Hepatocyte (in vitro differentiated cells): ENCODE measurements at regions not wholly inside any gene's neighbourhood (a gene's known extent, or its start where the extent isn't known, plus 50 kb on each side); places are given as distances from the start of the nearest gene placed in this dataset.

ENCODE experiments used
- EZH2 ChIP-seq: fragments of 200-600 bp; sonication (generic); IDR thresholded peaks from 2 replicates; pipeline ENCODE4 v1.6.1; 2016; ENCODE audit warnings: antibody characterized with exemption, mild to moderate bottlenecking, borderline replicate concordance
- TF ChIP-seq, protein P1 (sequence below): fragments of 200-600 bp; sonication (generic); IDR thresholded peaks from 2 replicates; pipeline ENCODE4 v1.5.1; 2016; ENCODE audit warnings: antibody characterized with exemption, mild to moderate bottlenecking; ENCODE audit not compliant: poor library complexity

DNA sequence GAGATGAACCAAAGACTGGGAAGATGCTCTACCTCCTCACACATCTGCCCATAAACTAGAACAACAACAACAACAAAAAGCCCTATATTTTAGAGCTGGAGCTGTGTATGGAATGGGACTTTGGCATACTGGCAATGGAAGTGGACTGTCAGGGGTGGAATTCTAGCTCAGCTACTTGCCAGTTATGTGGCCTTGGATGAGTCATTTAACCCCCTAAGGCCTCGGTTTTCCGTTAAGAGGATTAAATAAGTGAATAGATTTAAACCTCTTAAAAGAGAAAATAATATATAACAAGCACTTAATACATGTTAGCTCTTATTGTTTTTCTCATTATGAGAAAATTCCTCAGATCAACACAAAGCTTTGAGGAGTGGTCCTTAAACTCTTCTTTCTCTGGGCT, 195.0 kb downstream of the KIF18A start:
- TF ChIP-seq, protein P1, sequence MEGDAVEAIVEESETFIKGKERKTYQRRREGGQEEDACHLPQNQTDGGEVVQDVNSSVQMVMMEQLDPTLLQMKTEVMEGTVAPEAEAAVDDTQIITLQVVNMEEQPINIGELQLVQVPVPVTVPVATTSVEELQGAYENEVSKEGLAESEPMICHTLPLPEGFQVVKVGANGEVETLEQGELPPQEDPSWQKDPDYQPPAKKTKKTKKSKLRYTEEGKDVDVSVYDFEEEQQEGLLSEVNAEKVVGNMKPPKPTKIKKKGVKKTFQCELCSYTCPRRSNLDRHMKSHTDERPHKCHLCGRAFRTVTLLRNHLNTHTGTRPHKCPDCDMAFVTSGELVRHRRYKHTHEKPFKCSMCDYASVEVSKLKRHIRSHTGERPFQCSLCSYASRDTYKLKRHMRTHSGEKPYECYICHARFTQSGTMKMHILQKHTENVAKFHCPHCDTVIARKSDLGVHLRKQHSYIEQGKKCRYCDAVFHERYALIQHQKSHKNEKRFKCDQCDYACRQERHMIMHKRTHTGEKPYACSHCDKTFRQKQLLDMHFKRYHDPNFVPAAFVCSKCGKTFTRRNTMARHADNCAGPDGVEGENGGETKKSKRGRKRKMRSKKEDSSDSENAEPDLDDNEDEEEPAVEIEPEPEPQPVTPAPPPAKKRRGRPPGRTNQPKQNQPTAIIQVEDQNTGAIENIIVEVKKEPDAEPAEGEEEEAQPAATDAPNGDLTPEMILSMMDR: no peak
- TF ChIP-seq EZH2: no peak
